ENCODE measurements at regions not wholly inside any gene's neighbourhood (a gene's known extent, or its start where the extent isn't known, plus 50 kb on each side); places are given as distances from the start of the nearest gene placed in this dataset.
"Not testable (repeated sequence)": the region's sequence is repeated elsewhere in the genome, so short reads cannot be mapped to it uniquely, and the experiment has no call there.

- no peak overlapping the region for H3K4me3 ChIP-seq (ENCODE audit: low read depth, low read length)
- TF ChIP-seq CTCF (conservative IDR thresholded peaks at IDR 0.05; ENCODE audit: low read depth, low read length), result no peak
- DNase-seq (ENCODE audit: low read depth), result peak; percentile 10
Observed at GRCh38 chr7:138338361-138338760, 121.7 kb upstream of the TRIM24 start.

- not testable (repeated sequence) for DNase-seq (ENCODE audit: low read depth)
Observed at GRCh38 chr7:138339229-138339628, 120.8 kb upstream of the TRIM24 start.

DNA sequence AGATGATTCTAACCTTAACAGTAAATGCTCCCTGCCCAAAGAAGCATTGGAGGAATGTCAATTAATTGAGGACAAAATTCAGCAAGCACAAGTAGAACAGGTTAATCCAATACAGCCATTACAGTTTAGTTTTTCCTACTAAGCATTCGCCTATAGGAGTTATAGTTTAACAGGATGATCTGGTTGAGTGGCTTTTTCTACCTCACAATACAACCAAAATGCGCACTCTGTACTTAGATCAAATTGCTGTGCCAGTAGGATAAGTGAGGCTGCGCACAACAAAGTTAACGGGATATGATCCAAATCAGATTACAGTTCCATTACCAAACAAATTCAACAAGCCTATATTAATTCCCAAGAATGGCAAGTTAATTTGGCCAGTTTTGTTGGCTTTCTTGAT lies 117.1 kb upstream of the TRIM24 start:
- TF ChIP-seq CTCF (conservative IDR thresholded peaks at IDR 0.05; ENCODE audit: low read depth, low read length), result no peak
- no peak overlapping the region for H3K4me3 ChIP-seq (ENCODE audit: low read depth, low read length)
- no peak for DNase-seq (ENCODE audit: low read depth)

More at GRCh38 chr7:138339229-138339628, 120.8 kb upstream of the TRIM24 start:
- H3K4me3 ChIP-seq (ENCODE audit: low read depth, low read length), result not testable (repeated sequence)

- TF ChIP-seq CTCF (conservative IDR thresholded peaks at IDR 0.05; ENCODE audit: low read depth, low read length), result no peak
- no peak for DNase-seq (ENCODE audit: low read depth)
- no peak overlapping the region for H3K4me3 ChIP-seq (ENCODE audit: low read depth, low read length)
Observed at GRCh38 chr7:138345567-138345966, 114.5 kb upstream of the TRIM24 start.

GRCh38 chr7:138346975-138347374 lies 113.1 kb upstream of the TRIM24 start:
- H3K4me3 ChIP-seq (ENCODE audit: low read depth, low read length), result no peak overlapping the region

DNA sequence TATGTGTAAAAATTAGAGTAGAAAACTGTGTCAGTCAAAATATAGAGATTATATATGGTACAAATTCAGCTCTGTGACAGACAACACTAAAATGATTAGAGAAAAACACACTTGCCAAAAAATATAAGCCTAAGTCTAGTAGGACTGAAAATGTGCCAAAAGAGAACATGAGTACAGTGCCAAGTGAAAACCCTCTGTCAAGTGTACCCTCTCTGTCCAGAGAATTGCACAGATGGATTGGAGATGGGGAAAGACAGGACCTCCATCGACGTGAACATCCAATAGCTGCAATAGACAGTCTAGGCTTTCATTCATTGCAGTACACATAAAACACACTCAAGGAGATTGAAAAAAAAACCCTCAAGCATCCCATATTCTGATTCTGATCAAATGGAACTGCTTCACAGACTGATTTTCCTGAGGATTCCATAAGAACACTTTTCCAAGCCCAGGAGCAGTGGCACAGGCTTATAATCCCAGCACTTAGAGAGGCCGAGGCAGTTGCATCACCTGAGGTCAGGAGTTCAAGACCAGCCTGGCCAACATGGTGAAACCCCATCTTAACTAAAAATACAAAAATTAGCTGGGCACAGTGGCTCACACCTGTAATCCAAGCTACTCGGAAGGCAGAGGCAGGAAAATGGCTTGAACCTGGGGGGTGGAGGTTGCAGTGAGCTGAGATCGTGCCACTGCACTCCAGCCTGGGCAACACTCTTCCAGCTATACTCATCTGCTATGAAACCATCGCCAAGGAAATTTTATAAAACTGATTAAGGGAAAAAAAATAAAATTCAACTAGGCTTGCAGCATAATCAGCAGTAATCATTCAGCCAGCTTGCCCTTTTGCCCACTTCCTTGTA lies 110.0 kb upstream of the TRIM24 start:
- TF ChIP-seq CTCF (conservative IDR thresholded peaks at IDR 0.05; ENCODE audit: low read depth, low read length), result no peak
- H3K4me3 ChIP-seq (ENCODE audit: low read depth, low read length), result no peak overlapping the region
- DNase-seq (ENCODE audit: low read depth), result no peak

More at GRCh38 chr7:138346975-138347374, 113.1 kb upstream of the TRIM24 start:
- no peak for TF ChIP-seq CTCF (conservative IDR thresholded peaks at IDR 0.05; ENCODE audit: low read depth, low read length)
- no peak for DNase-seq (ENCODE audit: low read depth)

GRCh38 chr7:138350701-138351357 lies 109.2 kb upstream of the TRIM24 start:
- H3K4me3 ChIP-seq (ENCODE audit: low read depth, low read length), result no peak overlapping the region
- TF ChIP-seq CTCF (conservative IDR thresholded peaks at IDR 0.05; ENCODE audit: low read depth, low read length), result no peak
- no peak for DNase-seq (ENCODE audit: low read depth)
